ENCODE measurements at regions not wholly inside any gene's neighbourhood (a gene's known extent, or its start where the extent isn't known, plus 50 kb on each side); places are given as distances from the start of the nearest gene placed in this dataset.

GRCh38 chr1:117780687-117781475, 148.5 kb downstream of the GDAP2 start:
- no peak for TF ChIP-seq TCF7L2 (IDR thresholded peaks at IDR 0.05; ENCODE audit: low read depth, low read length)
- TF ChIP-seq GABPA (tag; conservative IDR thresholded peaks at IDR 0.05; ENCODE audit: low read depth) = no peak
- TF ChIP-seq POLR2A (conservative IDR thresholded peaks at IDR 0.05) = no peak
- no peak for TF ChIP-seq ZBTB26 (CRISPR knock-in tag; IDR thresholded peaks at IDR 0.05)
- no peak for TF ChIP-seq PRMT5 (CRISPR knock-in tag; IDR thresholded peaks at IDR 0.05)
- TF ChIP-seq FOXA1 (IDR thresholded peaks at IDR 0.05; ENCODE audit: borderline replicate concordance) = no peak
